GM19240 (cell line): ENCODE measurements at regions not wholly inside any gene's neighbourhood (a gene's known extent, or its start where the extent isn't known, plus 50 kb on each side); places are given as distances from the start of the nearest gene placed in this dataset.
"Not testable (repeated sequence)": the region's sequence is repeated elsewhere in the genome, so short reads cannot be mapped to it uniquely, and the experiment has no call there.

Experiments used
- DNase-seq: peaks from one replicate; pipeline ENCODE4 v3.0.0; 2011; ENCODE audit warnings: low spot score; ENCODE audit not compliant: insufficient read length

DNA sequence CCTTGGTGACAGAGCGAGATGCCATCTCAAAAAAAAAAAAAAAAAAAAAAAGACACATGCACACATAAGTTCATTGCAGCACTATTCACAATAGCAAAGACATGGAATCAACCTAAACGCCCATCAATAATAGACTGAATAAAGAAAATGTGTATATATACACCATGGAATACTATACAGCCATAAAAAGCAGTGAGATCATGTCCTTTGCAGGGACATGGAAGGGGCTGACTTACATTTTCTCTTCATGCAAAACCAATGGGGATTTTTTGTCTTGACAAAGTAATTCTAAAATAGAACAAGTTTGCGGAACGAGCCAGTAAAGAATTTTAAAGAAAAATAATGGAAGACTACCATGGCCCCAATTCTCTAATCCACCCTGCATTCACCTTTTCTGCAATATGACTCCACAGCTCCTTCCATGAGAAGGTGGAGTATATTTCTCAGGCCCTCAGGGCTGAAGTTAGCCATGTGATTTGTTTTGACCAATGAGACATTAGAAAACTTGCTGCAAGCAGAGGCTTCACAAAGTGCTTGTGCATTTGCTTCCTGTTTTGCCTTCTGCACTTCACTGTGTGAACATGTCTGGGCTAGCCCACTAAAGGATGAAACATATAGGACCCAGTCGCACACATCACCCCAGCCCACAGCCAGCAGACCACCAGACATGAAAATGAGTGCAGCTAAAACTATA, 78.8 kb upstream of the NR5A2 start:
- no peak for DNase-seq

DNA sequence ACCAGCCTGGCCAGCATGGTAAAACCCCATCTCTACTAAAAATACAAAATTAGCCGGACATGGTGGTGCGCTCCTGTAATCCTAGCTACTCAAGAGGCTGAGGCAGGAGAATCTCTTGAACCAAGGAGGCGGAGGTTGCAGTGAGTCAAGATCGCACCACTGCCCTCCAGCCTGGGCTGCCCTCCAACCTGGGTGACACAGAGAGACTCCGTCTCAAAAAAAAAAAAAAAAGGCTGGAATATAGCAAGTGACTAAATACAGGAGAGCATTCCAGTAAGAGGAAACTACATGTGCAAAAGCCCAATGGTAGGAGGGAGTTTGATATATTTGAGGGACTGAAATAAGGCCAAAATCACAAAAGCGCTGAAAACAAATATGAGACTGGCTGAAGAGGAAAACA, 76.5 kb upstream of the NR5A2 start:
- DNase-seq: not testable (repeated sequence)

DNA sequence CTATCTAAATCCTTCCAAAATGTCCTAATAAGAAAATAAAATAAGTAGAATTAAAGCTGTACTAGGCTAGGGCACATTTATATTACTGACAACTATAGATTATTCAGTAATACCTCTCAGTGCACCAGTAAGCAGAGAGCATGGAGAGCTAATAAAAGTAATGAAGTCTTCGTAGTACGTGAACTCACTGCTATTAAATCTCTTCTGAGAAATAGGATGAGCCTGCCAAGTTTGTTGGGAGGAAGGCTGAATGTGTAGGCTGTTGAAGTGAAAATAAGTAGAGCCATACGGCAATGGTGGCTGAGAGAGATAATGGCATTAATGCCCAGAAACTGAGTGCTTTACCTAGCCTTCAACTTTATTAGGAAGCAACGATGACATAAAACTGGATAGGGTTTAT, 73.9 kb upstream of the NR5A2 start:
- DNase-seq: no peak

- no peak for DNase-seq
These were observed 72.8 kb upstream of the NR5A2 start for GRCh38 chr1:199954699-199955098.

GRCh38 chr1:199955235-199955634, 72.3 kb upstream of the NR5A2 start:
- no peak for DNase-seq

DNA sequence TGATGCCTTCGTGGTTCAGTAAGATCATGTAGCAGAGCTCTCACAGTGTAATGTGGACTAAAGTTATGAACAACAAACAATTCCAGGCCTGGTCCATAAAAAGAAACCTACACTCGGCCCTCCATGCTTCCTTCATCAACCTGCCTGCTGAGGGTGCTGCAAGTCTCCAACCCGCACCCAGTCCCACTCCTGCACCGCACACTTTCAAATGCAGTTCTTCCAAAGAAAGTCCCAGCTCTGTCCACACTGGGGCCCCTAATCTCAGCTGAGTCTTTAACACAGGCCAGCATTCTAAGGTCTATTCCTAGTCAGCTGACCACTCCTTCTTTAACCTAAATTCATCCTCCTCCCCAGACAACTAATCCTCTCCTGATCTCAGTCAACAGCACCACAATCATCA, 71.5 kb upstream of the NR5A2 start:
- DNase-seq: no peak

DNA sequence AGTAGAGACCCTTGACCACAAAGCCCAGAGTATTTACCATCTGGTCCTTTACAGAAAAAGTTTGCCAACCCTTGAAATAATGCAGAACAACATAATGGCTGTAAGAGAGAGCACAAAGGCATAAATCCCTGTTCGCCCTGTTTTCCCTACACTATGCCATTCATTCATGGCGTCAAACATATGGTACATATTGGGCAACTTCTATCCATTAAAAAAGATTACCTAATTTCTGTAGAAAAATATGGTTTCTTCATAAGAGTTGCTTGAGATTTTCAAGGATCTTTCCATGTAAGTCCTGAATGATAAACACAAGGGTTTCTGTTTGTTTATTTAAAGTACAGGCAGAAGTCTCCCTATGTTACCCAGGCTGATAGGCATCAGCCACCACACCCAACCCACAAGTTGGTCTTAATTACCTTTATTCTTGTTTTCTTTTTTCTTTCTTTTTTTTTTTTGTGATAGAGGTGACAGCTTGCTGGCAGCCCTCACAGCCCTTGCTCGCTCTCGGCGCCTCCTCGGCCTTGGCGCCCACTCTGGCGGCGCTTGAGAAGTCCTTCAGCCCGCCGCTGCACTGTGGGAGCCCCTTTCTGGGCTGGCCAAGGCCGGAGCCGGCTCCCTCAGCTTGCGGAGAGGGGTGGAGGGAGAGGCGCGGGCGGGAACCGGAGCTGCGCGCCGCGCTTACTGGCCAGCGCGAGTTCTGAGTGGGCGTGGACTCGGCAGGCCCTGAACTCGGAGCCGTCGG, 68.3 kb upstream of the NR5A2 start:
- no peak for DNase-seq

DNA sequence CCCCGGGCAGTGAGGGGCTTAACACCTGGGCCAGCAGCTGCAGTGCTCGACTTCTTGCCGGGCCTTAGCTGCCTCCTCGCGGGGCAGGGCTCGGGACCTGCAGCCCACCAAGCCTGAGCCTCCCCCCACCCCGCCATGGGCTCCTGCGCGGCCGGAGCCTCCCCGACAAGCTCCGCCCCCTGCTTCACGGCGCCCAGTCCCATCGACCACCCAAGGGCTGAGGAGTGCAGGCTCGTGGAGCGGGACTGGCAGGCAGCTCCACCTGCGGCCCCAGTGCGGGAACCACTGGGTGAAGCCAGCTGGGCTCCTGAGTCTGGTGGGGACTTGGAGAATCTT, 67.8 kb upstream of the NR5A2 start:
- DNase-seq: no peak

- no peak for DNase-seq
These were observed 57.4 kb upstream of the NR5A2 start for GRCh38 chr1:199970125-199970524.

GRCh38 chr1:199976496-199977144, 50.9 kb upstream of the NR5A2 start:
- DNase-seq: no peak
